Pancreas (tissue), 10 donors: ENCODE measurements at regions not wholly inside any gene's neighbourhood (a gene's known extent, or its start where the extent isn't known, plus 50 kb on each side); places are given as distances from the start of the nearest gene placed in this dataset.

ENCODE experiments used
- ATAC-seq, 4 donors: fragments of 200-7000 bp; cut with Tn5 transposase; one replicate each; pipeline versions ENCODE4 v1.8.0 to v1.9.1; 2020; ENCODE audit warnings: mild to moderate bottlenecking in 4 of 4, moderate library complexity in 4 of 4
- DNase-seq, 6 donors: peaks; one replicate each; pipeline ENCODE4 v3.0.0-alpha.2; 2020
- FAIRE-seq: peaks from 2 replicates; lab custom pipeline; 2012; peaks lifted over from hg19 to GRCh38; lab: Jason Lieb, UNC
- H3K27ac ChIP-seq, 4 donors: fragments of 200-600 bp; sonication (generic); 1 replicate in 3 of 4; 2 replicates in 1 of 4; pipeline versions ENCODE4 v1.5.0 to v1.8.0; 2020
- H3K27me3 ChIP-seq, 4 donors: fragments of 200-600 bp; one replicate each; pipeline ENCODE4 v1.8.0; 2021
- H3K36me3 ChIP-seq, 3 donors: fragments of 200-600 bp; sonication (generic) in 1 of 3; one replicate each; pipeline versions ENCODE4 v1.5.0 to v1.8.0; 2020 to 2021
- H3K4me1 ChIP-seq, 3 donors: fragments of 200-600 bp; one replicate each; pipeline ENCODE4 v1.8.0; 2021
- H3K4me3 ChIP-seq, 4 donors: fragments of 200-600 bp; sonication (generic) in 2 of 4; one replicate each; pipeline versions ENCODE4 v1.5.0 to v1.8.0; 2020 to 2021
- H3K9me3 ChIP-seq, 4 donors: fragments of 200-600 bp; one replicate each; pipeline ENCODE4 v1.8.0; 2021
- CTCF ChIP-seq, 4 donors: fragments of 200-600 bp; sonication (generic) in 3 of 4; IDR thresholded peaks; one replicate each; pipeline versions ENCODE4 v1.5.0 to v1.8.0; 2021; ENCODE audit warnings: antibody characterized with exemption in 4 of 4
- WGBS, 2 donors: extraction: QIAGEN DNeasy Blood & Tissue Kit; methylation state at CpG; one replicate each; pipeline ENCODE4 v1.1.7; 2013; 5-methylcytosine and 5-hydroxymethylcytosine counted together
- intact Hi-C, 3 donors: fragments of 100-400 bp; cut with DNase I; formaldehyde crosslinking; loops; one replicate each; pipeline versions ENCODE4 v1.11.1 to v1.14.2; 2022
- donor health status: healthy with polysubstance abuse.
- donor health status: DM: no; HTN: no; CAD: no; lungs with moderate emphysema.
- donor health status: DM: no; HTN: no; CAD: no.
- donor health status: control.
- donor health status: control.
- donor health status: Bipolar disorder and iron deficiency.
- donor health status: DM: yes; HTN: yes; CAD: no.
- donor health status: DM: no; HTN: no; CAD: no.
- donor health status: DM: no; HTN: no; CAD: no.
- donor health status: DM: yes; HTN: yes; CAD: no.

GRCh38 chr9:13548535-13548934, 269.0 kb upstream of the MPDZ start:
- WGBS, 2 donors = 64 to 68% methylated on average over 1 of the region's 1 CpG
- DNase-seq (no peak), FAIRE-seq (no peak), ATAC-seq (no peak)
- TF ChIP-seq CTCF (IDR thresholded peaks at IDR 0.05) = no peak
- H3K27ac ChIP-seq = no peak overlapping the region
- intact Hi-C loops = loop anchor here in 1 of 3 donors (10.0 kb wide), 1 partner anchor 56 kb away; no protein-coding TSS in a partner anchor
- H3K9me3 ChIP-seq = no peaks in the 10 kb centered on the region
- no peaks in the 10 kb centered on the region for H3K27me3 ChIP-seq
- H3K36me3 ChIP-seq = no peaks in the 10 kb centered on the region
- H3K4me1 ChIP-seq = no peaks in the 10 kb centered on the region
- no peak overlapping the region for H3K4me3 ChIP-seq

GRCh38 chr9:13535141-13535540, 255.6 kb upstream of the MPDZ start:
- 46 to 65% methylated on average over 5 of the region's 5 CpGs for WGBS, 2 donors
- TF ChIP-seq CTCF (IDR thresholded peaks at IDR 0.05) = no peak
- Histone ChIP-seq H3K27me3 (no peaks in the 10 kb centered on the region), H3K36me3 (no peaks in the 10 kb centered on the region), H3K27ac (no peak overlapping the region), H3K9me3 (no peaks in the 10 kb centered on the region), H3K4me1 (no peaks in the 10 kb centered on the region), H3K4me3 (no peak overlapping the region)
- DNase-seq = no peak
- ATAC-seq = no peak
- no peak for FAIRE-seq
- intact Hi-C loops = no loop called here

- 67 to 74% methylated on average over 2 of the region's 2 CpGs for WGBS, 2 donors
- DNase-seq (no peak), FAIRE-seq (no peak), ATAC-seq (no peak)
- H3K27ac ChIP-seq = no peak overlapping the region
- intact Hi-C loops = no loop called here
- no peaks in the 10 kb centered on the region for H3K36me3 ChIP-seq
- H3K4me3 ChIP-seq = no peak overlapping the region
- TF ChIP-seq CTCF (IDR thresholded peaks at IDR 0.05) = no peak
- no peaks in the 10 kb centered on the region for H3K9me3 ChIP-seq
- H3K27me3 ChIP-seq = no peaks in the 10 kb centered on the region
- no peaks in the 10 kb centered on the region for H3K4me1 ChIP-seq
Observed at GRCh38 chr9:13534006-13534405, 254.5 kb upstream of the MPDZ start.

GRCh38 chr9:13532407-13532806, 252.9 kb upstream of the MPDZ start:
- intact Hi-C loops = no loop called here
- no peak overlapping the region for H3K27ac ChIP-seq
- no peaks in the 10 kb centered on the region for H3K9me3 ChIP-seq
- H3K4me3 ChIP-seq = no peak overlapping the region
- H3K27me3 ChIP-seq = no peaks in the 10 kb centered on the region
- FAIRE-seq = no peak
- no peaks in the 10 kb centered on the region for H3K36me3 ChIP-seq
- no peak for DNase-seq
- 13 to 14% methylated on average over 2 of the region's 2 CpGs for WGBS, 2 donors
- H3K4me1 ChIP-seq = no peaks in the 10 kb centered on the region
- ATAC-seq = peak in 1 of 4 donors; percentile 45
- TF ChIP-seq CTCF (IDR thresholded peaks at IDR 0.05) = no peak

- TF ChIP-seq CTCF (IDR thresholded peaks at IDR 0.05) = no peak
- 56 to 66% methylated on average over 6 of the region's 6 CpGs for WGBS, 2 donors
- intact Hi-C loops = no loop called here
- no peaks in the 10 kb centered on the region for H3K4me1 ChIP-seq
- no peak overlapping the region for H3K27ac ChIP-seq
- no peaks in the 10 kb centered on the region for H3K27me3 ChIP-seq
- DNase-seq (peak in 2 of 6 donors; percentile 32 to 61), ATAC-seq (no peak), FAIRE-seq (no peak)
- no peaks in the 10 kb centered on the region for H3K9me3 ChIP-seq
- H3K4me3 ChIP-seq = no peak overlapping the region
- H3K36me3 ChIP-seq = no peaks in the 10 kb centered on the region
Observed at GRCh38 chr9:13529321-13530104, 250.0 kb upstream of the MPDZ start.
